Liver (tissue), 7 donors: ENCODE measurements at regions not wholly inside any gene's neighbourhood (a gene's known extent, or its start where the extent isn't known, plus 50 kb on each side); places are given as distances from the start of the nearest gene placed in this dataset.

Experiments used
- DNase-seq: peaks from one replicate; pipeline ENCODE4 v3.0.0-alpha.2; 2017; ENCODE audit warnings: low spot score
- H3K27ac ChIP-seq, 2 donors: one replicate each; pipeline ENCODE4 v1.7.0; 2013; ENCODE audit warnings: inconsistent platforms in 2 of 2, low read length in 2 of 2, control low read depth in 1 of 2, low read depth in 1 of 2, mild to moderate bottlenecking in 1 of 2
- H3K27me3 ChIP-seq, 4 donors: one replicate each; pipeline versions ENCODE4 v1.6.1 to v1.7.0; 2013; ENCODE audit warnings: low read length in 3 of 4, inconsistent platforms in 1 of 4, mild to moderate bottlenecking in 1 of 4, moderate library complexity in 1 of 4; ENCODE audit not compliant: control insufficient read depth in 4 of 4, insufficient read depth in 4 of 4
- H3K36me3 ChIP-seq, 4 donors: one replicate each; pipeline versions ENCODE4 v1.6.1 to v1.7.0; 2013; ENCODE audit warnings: low read length in 3 of 4, mild to moderate bottlenecking in 3 of 4, low read depth in 1 of 4, moderate library complexity in 1 of 4; ENCODE audit not compliant: control insufficient read depth in 4 of 4, insufficient read depth in 3 of 4
- H3K4me1 ChIP-seq, 4 donors: one replicate each; pipeline versions ENCODE4 v1.6.1 to v1.7.0; 2013; ENCODE audit warnings: low read length in 3 of 4, mild to moderate bottlenecking in 3 of 4, moderate library complexity in 1 of 4; ENCODE audit not compliant: control insufficient read depth in 4 of 4, insufficient read depth in 4 of 4
- H3K4me3 ChIP-seq, 3 donors: one replicate each; pipeline versions ENCODE4 v1.6.1 to v1.7.0; 2013; ENCODE audit warnings: low read length in 3 of 3, control low read depth in 1 of 3, low read depth in 1 of 3, mild to moderate bottlenecking in 1 of 3
- H3K9ac ChIP-seq, 2 donors: one replicate each; pipeline ENCODE4 v1.7.0; 2013; ENCODE audit warnings: low read length in 2 of 2, mild to moderate bottlenecking in 2 of 2, moderate library complexity in 2 of 2, control low read depth in 1 of 2, low read depth in 1 of 2
- H3K9me3 ChIP-seq, 4 donors: one replicate each; pipeline versions ENCODE4 v1.6.1 to v1.7.0; 2013; ENCODE audit warnings: low read length in 3 of 4; ENCODE audit not compliant: control insufficient read depth in 4 of 4
- EGR1 ChIP-seq, 2 donors: IDR thresholded peaks; 2 replicates each; pipeline ENCODE4 v1.6.1; 2016 to 2018; ENCODE audit warnings: antibody characterized with exemption in 2 of 2, low read depth in 2 of 2
- FOXA2 ChIP-seq: IDR thresholded peaks from 2 replicates; pipeline ENCODE4 v1.6.1; 2016; ENCODE audit warnings: antibody characterized with exemption
- GABPA ChIP-seq, 2 donors: IDR thresholded peaks in 1 of 2; conservative IDR thresholded peaks in 1 of 2; 2 replicates each; pipeline ENCODE4 v1.6.1; 2016; ENCODE audit warnings: antibody characterized with exemption in 2 of 2, mild to moderate bottlenecking in 1 of 2, moderate library complexity in 1 of 2
- HNF4A ChIP-seq, 2 donors: conservative IDR thresholded peaks; 2 replicates each; pipeline ENCODE4 v1.6.1; 2016; ENCODE audit warnings: antibody characterized with exemption in 2 of 2, mild to moderate bottlenecking in 2 of 2
- HNF4G ChIP-seq: IDR thresholded peaks from 2 replicates; pipeline ENCODE4 v1.6.1; 2016; ENCODE audit warnings: antibody characterized with exemption
- JUND ChIP-seq, 2 donors: IDR thresholded peaks; 2 replicates each; pipeline ENCODE4 v1.6.1; 2016; ENCODE audit warnings: antibody characterized with exemption in 2 of 2
- MAX ChIP-seq: IDR thresholded peaks from 2 replicates; pipeline ENCODE4 v1.6.1; 2016; ENCODE audit warnings: antibody characterized with exemption
- NR2F2 ChIP-seq: IDR thresholded peaks from 2 replicates; pipeline ENCODE4 v1.6.1; 2016; ENCODE audit warnings: antibody characterized with exemption
- REST ChIP-seq: IDR thresholded peaks from 2 replicates; pipeline ENCODE4 v1.6.1; 2016; ENCODE audit warnings: antibody characterized with exemption, mild to moderate bottlenecking
- RXRA ChIP-seq, 2 donors: IDR thresholded peaks; 2 replicates each; pipeline ENCODE4 v1.6.1; 2017 to 2018; ENCODE audit warnings: antibody characterized with exemption in 2 of 2, mild to moderate bottlenecking in 1 of 2
- TAF1 ChIP-seq: conservative IDR thresholded peaks from 2 replicates; pipeline ENCODE4 v1.6.1; 2016; ENCODE audit warnings: antibody characterized with exemption, mild to moderate bottlenecking
- YY1 ChIP-seq: IDR thresholded peaks from 2 replicates; pipeline ENCODE4 v1.6.1; 2016; ENCODE audit warnings: antibody characterized with exemption, mild to moderate bottlenecking
- ZBTB33 ChIP-seq: IDR thresholded peaks from 2 replicates; pipeline ENCODE4 v1.6.1; 2016; ENCODE audit warnings: antibody characterized with exemption
- WGBS: extraction: QIAGEN DNeasy Blood & Tissue Kit; methylation state at CpG from one replicate; pipeline ENCODE4 v1.1.7; 2013; 5-methylcytosine and 5-hydroxymethylcytosine counted together
- donor health status: healthy.
- donor health status: healthy.
- donor health status: healthy.
- donor health status: healthy.

GRCh38 chr11:95563173-95563572 lies 226.4 kb downstream of the FAM76B start:
- Histone ChIP-seq H3K36me3 (no peaks in the 10 kb centered on the region), H3K9ac (no peak overlapping the region), H3K27me3 (no peaks in the 10 kb centered on the region), H3K4me3 (no peak overlapping the region), H3K27ac (no peak overlapping the region), H3K9me3 (peaks cover 0 to under 1% (median 0%) of the 10 kb centered on the region in 4 donors), H3K4me1 (no peaks in the 10 kb centered on the region)
- no peak for DNase-seq
- WGBS, result 88% methylated on average over 2 of the region's 2 CpGs
- TF ChIP-seq ZBTB33 (no peak), HNF4G (no peak), EGR1 (IDR thresholded peaks at IDR 0.05; ENCODE audit: low read depth in 2 of 2) (no peak), REST (no peak), YY1 (no peak), MAX (no peak), GABPA (IDR thresholded peaks at IDR 0.05 in 1 of 2, conservative IDR thresholded peaks at IDR 0.05 in 1 of 2) (no peak)

GRCh38 chr11:95562196-95562921 lies 227.2 kb downstream of the FAM76B start:
- DNase-seq, result no peak
- Histone ChIP-seq H3K9me3 (no peaks in the 10 kb centered on the region), H3K4me3 (no peak overlapping the region), H3K36me3 (no peaks in the 10 kb centered on the region), H3K27me3 (no peaks in the 10 kb centered on the region), H3K4me1 (no peaks in the 10 kb centered on the region), H3K27ac (no peak overlapping the region), H3K9ac (no peak overlapping the region)
- WGBS, result 97% methylated on average over 6 of the region's 6 CpGs
- TF ChIP-seq FOXA2 (no peak), HNF4A (conservative IDR thresholded peaks at IDR 0.05) (no peak), RXRA (IDR thresholded peaks at IDR 0.05) (no peak), EGR1 (IDR thresholded peaks at IDR 0.05; ENCODE audit: low read depth in 2 of 2) (no peak), YY1 (no peak), ZBTB33 (no peak), TAF1 (no peak), NR2F2 (no peak), JUND (IDR thresholded peaks at IDR 0.05) (no peak), REST (no peak)
